Suppressor macrophage treated with lipopolysaccharide for 4 hours (primary cell): ENCODE measurements at regions not wholly inside any gene's neighbourhood (a gene's known extent, or its start where the extent isn't known, plus 50 kb on each side); places are given as distances from the start of the nearest gene placed in this dataset.
A peak's percentile ranks its signal among the peaks of the same experiment; 100 is the strongest.

ENCODE experiments used
- DNase-seq: peaks from one replicate; pipeline ENCODE4 v3.0.0-alpha.2; 2020

DNA sequence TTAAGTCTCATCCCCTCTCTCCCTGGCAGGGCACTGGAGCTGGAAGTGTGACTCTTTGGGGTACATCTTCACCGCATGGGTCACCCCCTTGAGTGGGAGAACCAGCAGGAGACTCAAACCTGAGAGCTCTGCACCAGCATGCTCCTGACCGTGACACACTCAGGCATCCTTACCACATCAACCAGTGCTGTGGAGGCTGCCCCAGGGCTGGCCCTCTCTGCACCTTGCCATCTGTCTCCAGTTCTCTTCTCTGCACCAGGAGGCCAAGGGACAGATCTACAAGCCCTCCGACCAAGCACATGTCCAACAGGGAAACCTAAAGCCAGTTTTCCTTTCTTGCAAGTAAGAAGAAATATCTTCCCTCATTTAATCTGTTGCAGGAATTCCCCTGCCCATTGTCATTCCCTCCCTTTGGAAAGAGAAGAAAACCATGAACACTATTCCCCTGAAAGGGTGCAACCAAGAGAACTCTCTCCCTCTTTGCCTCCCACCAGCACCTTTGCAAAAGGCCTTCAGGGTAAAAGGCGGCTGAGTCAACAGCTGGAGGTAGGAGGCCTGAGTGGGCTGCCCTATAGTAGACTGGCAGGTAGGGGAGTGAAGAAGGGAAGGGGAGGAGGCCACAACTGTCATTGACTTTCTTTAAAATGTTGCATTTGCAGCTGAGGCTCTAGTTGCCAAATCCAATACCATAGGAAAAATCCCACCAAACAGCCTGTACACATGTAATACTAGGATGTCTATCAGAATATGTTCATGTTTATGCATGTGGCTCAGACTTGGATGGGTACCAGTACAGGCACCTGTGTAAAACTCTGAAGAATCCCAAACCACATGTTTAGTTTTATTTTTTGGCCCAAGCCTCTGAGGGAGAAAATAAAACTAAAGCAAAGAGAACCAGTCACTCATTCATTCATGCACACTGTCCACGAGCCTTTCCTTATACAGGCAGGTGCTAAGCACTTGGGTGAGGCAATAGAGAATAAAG lies 117.0 kb downstream of the WT1 start:
- DNase-seq = no peak

DNA sequence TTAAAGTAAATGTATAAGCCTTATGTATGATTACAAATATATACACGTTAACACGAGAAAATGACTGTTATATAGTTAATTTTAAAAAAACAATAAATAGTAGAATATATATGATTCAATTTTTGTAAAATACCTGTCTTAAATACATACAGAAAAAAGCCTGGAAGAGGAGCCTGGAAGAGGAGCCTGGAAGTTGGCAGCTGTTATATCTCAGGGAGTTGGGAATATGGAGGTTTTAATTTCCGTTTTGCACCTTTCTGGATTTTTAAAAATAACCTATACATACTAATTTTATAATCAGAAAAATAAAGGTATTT lies 111.6 kb downstream of the WT1 start:
- DNase-seq = no peak

- DNase-seq = no peak
Measured at GRCh38 chr11:32325187-32325586, 110.2 kb downstream of the WT1 start.

GRCh38 chr11:32325725-32326124 lies 109.6 kb downstream of the WT1 start:
- no peak for DNase-seq

DNA sequence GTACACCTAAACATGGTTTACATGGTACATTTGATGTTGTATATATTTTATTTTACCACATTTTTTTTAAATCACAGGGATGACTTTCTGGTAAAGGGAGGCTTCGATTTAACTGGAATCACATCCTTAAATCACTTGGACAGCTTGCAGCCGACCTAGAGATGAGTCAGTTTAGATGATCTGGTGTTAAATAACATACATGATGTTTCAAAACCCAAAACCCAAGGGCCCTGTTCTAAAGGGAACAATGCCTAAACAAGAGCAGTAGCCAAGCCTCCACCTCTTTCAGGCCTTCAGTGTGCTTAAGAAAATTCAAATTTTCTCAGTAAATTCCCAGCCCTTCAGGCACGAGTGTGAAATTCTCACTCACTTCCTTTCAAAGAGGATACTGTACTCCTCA lies 108.8 kb downstream of the WT1 start:
- no peak for DNase-seq

DNA sequence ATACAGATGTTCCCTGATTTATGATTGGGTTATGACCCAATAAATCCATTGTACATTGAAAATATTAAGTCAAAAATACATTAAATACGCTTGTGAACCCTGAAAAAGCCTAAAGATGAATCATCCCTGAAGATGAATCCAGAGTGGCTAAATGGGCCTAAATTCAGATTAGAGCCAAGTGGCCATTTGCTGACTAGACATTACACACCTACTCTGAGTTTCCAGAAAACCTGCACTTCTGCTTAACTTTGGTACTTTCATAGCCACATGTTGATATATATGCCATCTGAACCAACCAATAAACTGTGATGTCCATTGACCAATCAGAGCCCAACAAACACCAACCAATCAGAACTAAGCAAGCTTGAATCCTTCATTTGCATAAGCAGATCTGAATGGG lies 106.9 kb downstream of the WT1 start:
- no peak for DNase-seq

DNA sequence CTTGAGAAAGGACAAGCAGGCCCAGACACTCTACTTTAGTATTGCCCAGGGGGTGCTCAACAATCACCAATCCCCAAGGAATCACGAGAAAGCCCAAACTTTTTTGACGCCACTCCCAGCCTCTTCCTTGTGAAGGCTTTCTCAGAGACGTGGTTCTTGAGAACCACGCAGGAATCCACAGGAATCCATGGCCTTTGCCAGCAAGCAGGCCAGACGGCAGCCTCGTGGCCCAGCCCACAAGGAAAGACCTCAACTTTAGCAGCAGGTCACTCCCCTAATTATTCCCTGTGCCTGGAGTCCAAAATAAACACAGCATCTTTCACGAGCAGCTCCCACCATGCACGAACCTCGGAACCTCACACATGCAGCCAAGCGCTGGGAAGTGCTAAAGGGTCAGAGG lies 104.2 kb downstream of the WT1 start:
- no peak for DNase-seq

GRCh38 chr11:32331792-32332191 lies 103.5 kb downstream of the WT1 start:
- no peak for DNase-seq

DNA sequence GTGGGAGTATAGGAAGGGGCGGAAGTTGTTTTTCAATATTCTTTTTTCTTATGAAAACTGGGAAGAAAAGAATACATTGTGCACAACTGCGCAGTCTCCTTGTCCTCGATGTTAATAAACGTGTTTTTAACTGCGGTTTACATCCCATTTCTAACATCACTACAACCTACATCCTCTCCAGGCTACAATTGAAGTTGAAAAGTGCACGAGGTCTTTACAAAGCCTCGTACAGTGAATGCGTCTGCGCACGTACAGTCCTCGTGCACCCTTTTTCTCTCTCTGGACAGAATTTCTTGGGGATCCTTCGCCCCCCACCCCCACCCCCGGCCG lies 102.4 kb downstream of the WT1 start:
- no peak for DNase-seq

- DNase-seq = peak; percentile 59
Measured at GRCh38 chr11:32333320-32333991, 101.9 kb downstream of the WT1 start.

DNA sequence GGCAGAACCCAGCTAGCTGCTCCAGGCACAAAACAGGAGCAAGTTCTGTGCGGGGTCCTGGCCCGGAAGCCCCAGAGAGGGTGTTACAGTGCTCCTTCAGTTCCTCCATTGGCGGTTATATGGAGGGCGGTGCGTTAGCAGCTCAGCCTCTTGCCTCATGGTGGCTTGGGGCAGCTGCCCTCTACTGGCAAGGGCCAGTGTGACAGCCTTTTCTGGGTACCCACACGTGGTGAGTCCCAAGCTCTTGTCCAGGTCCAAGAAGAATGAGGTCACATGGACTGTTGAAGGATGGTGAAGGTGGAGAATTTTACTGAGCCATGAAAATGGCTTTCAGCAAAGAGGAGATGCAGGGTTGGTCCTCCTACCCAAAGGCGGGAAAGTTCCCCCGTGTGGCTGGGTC lies 100.5 kb downstream of the WT1 start:
- DNase-seq = peak; percentile 31
